Stimulated activated CD4-positive, alpha-beta T cell treated with anti-CD3 and anti-CD28 coated beads, Interleukin-2, amount 100 ng/mL, for 24 hours (primary cell): ENCODE measurements at regions not wholly inside any gene's neighbourhood (a gene's known extent, or its start where the extent isn't known, plus 50 kb on each side); places are given as distances from the start of the nearest gene placed in this dataset.

Experiments
- DNase-seq, 2 donors: peaks; one replicate each; pipeline ENCODE4 v3.0.0-alpha.2; 2020

DNA sequence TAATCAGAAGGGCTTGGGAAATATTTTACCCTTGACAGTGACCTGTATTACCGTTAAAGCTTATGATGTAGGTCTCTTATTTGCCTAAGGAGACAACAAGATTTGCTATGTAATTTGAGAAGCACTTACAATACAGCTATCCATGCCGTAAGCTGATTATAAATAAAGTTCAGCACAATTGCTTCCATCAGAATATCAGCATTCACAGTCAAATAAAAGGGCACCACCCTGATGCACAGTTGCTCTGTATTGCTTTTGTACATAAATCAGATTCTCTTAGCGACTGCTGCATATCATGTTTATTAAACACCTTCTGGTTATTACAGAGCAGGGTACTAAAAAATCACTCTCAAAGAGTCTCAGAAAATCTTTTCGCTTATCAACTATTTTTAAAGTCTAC lies 67.3 kb upstream of the VRK1 start:
- DNase-seq: no peak

- DNase-seq: no peak
Measured at GRCh38 chr14:96730386-96730785, 66.8 kb upstream of the VRK1 start.

DNA sequence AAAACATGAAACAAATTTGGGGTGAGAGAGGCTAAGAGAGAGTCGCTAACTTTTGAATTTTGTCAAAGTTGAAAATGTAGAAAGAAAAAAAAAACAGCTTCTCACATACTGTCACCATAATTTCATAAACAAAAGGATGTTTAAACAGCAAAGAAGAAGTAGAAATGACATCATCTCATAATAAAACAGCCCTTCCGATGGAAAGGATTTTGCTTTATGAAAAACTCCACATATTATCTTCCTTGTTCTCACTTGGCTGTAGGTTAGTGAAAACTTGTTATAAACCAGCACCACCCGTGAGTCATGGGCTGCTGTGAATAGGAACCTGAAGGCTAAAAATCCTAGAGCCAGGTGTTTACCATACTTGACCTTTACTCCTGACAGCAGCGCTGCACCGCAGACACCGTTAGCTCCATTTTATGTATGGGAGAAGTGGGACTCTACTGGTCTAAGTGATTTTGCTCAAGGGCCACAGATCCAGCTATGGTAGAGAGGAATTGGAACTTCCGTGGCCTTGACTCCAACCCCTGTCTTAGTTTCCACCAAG lies 63.0 kb upstream of the VRK1 start:
- no peak for DNase-seq

DNA sequence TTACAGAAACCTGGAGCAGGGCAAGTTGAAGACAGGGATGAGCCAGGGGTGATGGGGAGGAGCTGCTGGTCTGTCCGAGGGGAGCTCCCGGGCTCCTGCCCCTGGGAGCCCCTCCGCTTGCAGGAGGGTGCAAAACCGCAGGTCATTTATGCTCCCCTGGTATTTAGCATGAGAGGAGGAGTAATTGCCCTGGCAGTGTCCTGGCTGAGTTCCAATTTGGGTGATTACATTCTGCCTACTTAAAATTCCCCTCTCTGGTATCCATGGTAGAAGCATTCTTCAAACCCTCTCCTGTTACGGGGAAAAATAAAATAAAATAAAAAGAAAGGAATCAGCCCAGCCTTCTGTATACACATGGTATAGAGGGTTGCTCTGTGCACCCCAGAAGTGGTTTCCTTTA lies 61.7 kb upstream of the VRK1 start:
- DNase-seq: no peak

DNA sequence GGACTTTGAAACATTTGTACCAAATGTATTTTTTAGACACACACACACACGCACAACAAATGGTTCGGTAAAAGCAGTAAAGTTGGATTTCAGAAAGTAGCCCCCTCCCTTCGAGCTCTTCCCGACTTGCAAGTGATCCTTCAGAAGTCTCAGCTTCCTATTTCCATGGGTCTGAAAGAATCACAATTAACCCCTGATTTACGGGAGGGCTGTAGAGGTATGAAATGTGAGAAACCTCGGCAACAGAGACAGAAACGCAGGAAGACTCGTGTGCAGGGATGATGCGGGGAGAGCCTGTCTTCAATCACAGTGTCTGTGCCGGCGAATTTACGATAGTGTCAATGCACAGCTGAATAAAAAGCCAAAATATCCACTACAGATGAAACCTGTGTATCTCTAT lies 60.7 kb upstream of the VRK1 start:
- DNase-seq: no peak

DNA sequence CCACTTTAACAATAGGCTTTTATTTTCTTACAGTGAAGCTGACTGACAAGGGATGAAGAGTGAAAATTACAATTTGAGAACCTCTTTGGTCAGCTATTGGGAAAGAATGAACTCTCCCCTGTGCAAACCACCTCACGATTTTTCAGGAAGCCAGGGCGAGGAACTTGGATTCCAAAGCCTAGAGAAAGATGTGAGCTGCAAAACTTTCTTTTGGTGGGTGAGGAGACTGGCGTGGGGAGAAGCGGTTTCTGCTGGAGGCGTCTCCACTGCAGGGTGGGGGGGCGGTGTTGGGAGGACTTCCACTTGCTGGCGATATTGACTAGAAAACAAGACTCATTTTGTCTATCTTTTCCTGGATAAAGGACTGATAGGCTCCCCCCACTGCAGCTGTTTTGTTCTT lies 59.3 kb upstream of the VRK1 start:
- no peak for DNase-seq

GRCh38 chr14:96739200-96739910 lies 57.8 kb upstream of the VRK1 start:
- no peak for DNase-seq

DNA sequence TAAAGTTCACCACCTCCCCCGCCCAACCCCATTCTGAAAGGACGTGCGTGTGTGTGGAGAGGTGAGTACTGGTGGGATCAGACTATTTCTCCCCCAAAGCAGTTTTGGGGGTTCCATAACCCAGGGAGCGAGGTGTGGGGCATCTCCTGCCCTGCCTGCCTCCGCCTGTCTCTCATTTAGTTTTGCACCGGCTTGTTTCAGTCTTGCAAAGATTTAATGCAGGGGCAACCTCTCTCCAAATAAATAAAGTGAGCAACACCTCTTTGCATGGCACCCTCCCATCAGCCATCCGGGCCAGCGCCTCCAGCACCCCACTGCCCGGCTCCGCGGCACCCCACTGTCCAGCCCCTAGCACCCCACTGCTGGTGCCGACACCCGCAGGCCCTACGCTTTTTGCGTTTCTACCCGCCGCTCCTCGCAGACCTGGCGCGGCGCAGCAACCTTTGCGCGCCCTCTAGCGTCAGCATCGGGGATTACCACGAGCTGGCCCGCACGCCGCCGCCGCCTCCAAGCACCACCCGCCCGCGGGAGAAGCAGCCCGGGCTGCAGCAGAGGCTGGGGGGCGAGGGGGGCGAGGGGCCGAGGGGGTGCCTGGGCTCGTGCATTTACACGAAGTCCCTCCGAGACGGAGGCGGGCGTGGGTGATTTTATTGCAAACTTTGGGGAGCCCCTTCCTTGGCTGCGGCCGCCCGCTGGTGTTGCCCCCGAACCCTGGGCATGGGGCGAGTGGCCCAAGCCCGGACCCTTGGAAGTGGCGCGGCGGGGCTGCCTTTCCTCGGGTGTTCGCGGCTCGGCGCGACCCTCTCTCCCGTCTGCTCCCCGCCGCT lies 55.8 kb upstream of the VRK1 start:
- DNase-seq: peak; percentile 81 to 86

GRCh38 chr14:96744262-96744661 lies 52.9 kb upstream of the VRK1 start:
- no peak for DNase-seq

DNA sequence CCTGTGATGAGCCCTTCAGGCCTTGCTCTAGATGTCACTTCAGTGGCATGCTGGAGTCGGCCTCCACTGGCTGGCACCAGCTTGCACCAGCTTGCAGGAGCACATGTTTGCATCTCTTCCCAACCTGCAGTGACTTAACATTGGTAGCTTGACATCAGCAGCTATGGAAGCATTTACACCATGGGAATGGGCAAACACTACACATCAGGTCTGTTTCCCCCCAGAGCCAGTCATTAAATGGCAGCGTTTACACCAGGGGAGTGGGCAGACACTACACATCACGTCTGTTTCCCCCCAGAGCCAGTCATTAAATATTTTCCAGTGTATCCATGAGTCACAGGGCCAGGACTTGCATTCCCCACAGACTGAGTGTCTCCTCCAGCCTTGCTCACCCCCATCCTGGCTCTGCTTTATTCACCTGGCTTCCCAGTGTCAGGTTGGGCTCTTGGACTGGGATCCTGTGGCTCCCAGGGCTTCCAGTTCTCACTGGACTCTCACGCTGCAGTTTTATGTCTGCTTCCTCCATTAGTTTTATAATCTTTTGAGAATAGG lies 51.6 kb upstream of the VRK1 start:
- no peak for DNase-seq

DNA sequence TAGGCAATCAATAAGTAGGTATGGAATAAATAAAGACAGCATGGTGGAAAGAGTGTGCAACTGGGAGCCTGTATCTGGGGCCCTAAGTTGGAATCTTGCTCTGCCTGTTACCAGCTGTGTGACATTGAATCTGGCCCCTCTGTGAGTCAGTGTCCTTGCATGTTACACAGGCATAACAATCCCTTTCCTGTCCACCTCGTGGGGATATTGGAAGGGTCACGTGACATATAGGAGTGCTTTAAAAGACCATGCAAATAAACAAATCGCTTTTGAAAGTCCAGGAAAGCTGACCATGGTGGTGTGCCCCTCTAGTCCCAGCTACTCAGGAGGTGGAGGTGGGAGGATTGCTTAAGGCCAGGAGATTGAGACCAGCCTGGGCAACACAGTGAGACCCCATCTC lies 51.1 kb upstream of the VRK1 start:
- no peak for DNase-seq

DNA sequence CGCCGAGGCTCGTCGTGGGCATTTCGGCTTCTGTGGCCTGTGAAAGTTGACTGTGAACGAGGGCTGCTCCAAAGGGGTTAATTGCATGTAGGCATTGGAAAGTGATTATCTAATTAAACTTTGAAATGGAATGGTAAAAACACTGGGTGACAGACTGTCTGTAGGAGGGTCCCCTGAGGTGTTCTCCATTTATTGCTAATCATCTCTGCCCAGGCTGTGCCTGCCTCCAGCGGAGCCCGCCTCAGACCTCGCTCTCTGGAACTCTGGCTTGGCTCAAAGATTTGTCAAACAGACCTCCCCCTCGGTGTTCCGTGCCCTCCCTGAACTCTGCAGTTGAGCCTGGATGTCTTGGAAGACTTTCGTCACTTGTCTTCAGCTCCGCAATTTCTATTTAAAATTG lies 50.2 kb upstream of the VRK1 start:
- DNase-seq: no peak
